Neuron (in vitro differentiated cells): ENCODE measurements at regions not wholly inside any gene's neighbourhood (a gene's known extent, or its start where the extent isn't known, plus 50 kb on each side); places are given as distances from the start of the nearest gene placed in this dataset.
"Not testable (repeated sequence)": the region's sequence is repeated elsewhere in the genome, so short reads cannot be mapped to it uniquely, and the experiment has no call there.

ENCODE experiments used
- H2AFZ ChIP-seq: one replicate; pipeline ENCODE4 v1.6.1; 2013; ENCODE audit warnings: low read depth, mild to moderate bottlenecking, inconsistent platforms, low read length, moderate library complexity
- H3K27me3 ChIP-seq: one replicate; pipeline ENCODE4 v1.6.1; 2013; ENCODE audit warnings: low read length; ENCODE audit not compliant: insufficient read depth
- H3K36me3 ChIP-seq: one replicate; pipeline ENCODE4 v1.6.1; 2013; ENCODE audit warnings: low read length; ENCODE audit not compliant: insufficient read depth
- H3K4me1 ChIP-seq: one replicate; pipeline ENCODE4 v1.6.1; 2013; ENCODE audit warnings: low read length; ENCODE audit not compliant: insufficient read depth
- H3K4me3 ChIP-seq: 2 replicates; pipeline ENCODE4 v1.5.1; 2013; ENCODE audit warnings: mild to moderate bottlenecking, low read length, moderate library complexity
- H3K9me3 ChIP-seq: one replicate; pipeline ENCODE4 v1.6.1; 2013; ENCODE audit warnings: low read length

- no peaks in the 10 kb centered on the region for H3K36me3 ChIP-seq
- H3K27me3 ChIP-seq, result no peaks in the 10 kb centered on the region
- no peaks in the 10 kb centered on the region for H3K4me1 ChIP-seq
- H2AFZ ChIP-seq, result no peak overlapping the region
- no peaks in the 10 kb centered on the region for H3K9me3 ChIP-seq
- no peak overlapping the region for H3K4me3 ChIP-seq
Observed at GRCh38 chr2:59168766-59169165, 927.6 kb upstream of the FANCL start.

- no peak overlapping the region for H3K4me3 ChIP-seq
- H3K27me3 ChIP-seq, result no peaks in the 10 kb centered on the region
- no peaks in the 10 kb centered on the region for H3K4me1 ChIP-seq
- no peak overlapping the region for H2AFZ ChIP-seq
- H3K36me3 ChIP-seq, result no peaks in the 10 kb centered on the region
- no peaks in the 10 kb centered on the region for H3K9me3 ChIP-seq
Observed at GRCh38 chr2:59167514-59167913, 926.4 kb upstream of the FANCL start.

GRCh38 chr2:59157908-59158307, 916.8 kb upstream of the FANCL start:
- not testable (repeated sequence) for H3K36me3 ChIP-seq, H3K4me1 ChIP-seq, H3K4me3 ChIP-seq, H3K27me3 ChIP-seq, H2AFZ ChIP-seq, H3K9me3 ChIP-seq

- H2AFZ ChIP-seq, result no peak overlapping the region
- H3K4me3 ChIP-seq, result no peak overlapping the region
- H3K36me3 ChIP-seq, result no peaks in the 10 kb centered on the region
- H3K4me1 ChIP-seq, result no peaks in the 10 kb centered on the region
- no peaks in the 10 kb centered on the region for H3K27me3 ChIP-seq
- H3K9me3 ChIP-seq, result no peaks in the 10 kb centered on the region
Observed at GRCh38 chr2:59151805-59152204, 910.7 kb upstream of the FANCL start.

- H3K9me3 ChIP-seq, result no peaks in the 10 kb centered on the region
- H3K4me3 ChIP-seq, result no peak overlapping the region
- no peaks in the 10 kb centered on the region for H3K4me1 ChIP-seq
- H3K27me3 ChIP-seq, result no peaks in the 10 kb centered on the region
- no peak overlapping the region for H2AFZ ChIP-seq
- H3K36me3 ChIP-seq, result no peaks in the 10 kb centered on the region
Observed at GRCh38 chr2:59150217-59150849, 909.2 kb upstream of the FANCL start.

GRCh38 chr2:59149271-59149670, 908.1 kb upstream of the FANCL start:
- no peaks in the 10 kb centered on the region for H3K9me3 ChIP-seq
- H3K4me3 ChIP-seq, result no peak overlapping the region

GRCh38 chr2:59112258-59112657, 871.1 kb upstream of the FANCL start:
- Histone ChIP-seq H3K4me1 (no peaks in the 10 kb centered on the region), H3K36me3 (no peaks in the 10 kb centered on the region), H3K9me3 (no peaks in the 10 kb centered on the region), H3K4me3 (no peak overlapping the region), H3K27me3 (no peaks in the 10 kb centered on the region), H2AFZ (no peak overlapping the region)

More at GRCh38 chr2:59149271-59149670, 908.1 kb upstream of the FANCL start:
- no peaks in the 10 kb centered on the region for H3K36me3 ChIP-seq
- H3K27me3 ChIP-seq, result no peaks in the 10 kb centered on the region
- no peak overlapping the region for H2AFZ ChIP-seq
- H3K4me1 ChIP-seq, result no peaks in the 10 kb centered on the region

- H2AFZ ChIP-seq, result no peak overlapping the region
- no peaks in the 10 kb centered on the region for H3K36me3 ChIP-seq
- H3K4me3 ChIP-seq, result no peak overlapping the region
- H3K9me3 ChIP-seq, result peaks cover 4% of the 10 kb centered on the region
- H3K4me1 ChIP-seq, result no peaks in the 10 kb centered on the region
- no peaks in the 10 kb centered on the region for H3K27me3 ChIP-seq
Observed at GRCh38 chr2:59096973-59097372, 855.8 kb upstream of the FANCL start.

GRCh38 chr2:59093571-59093970, 852.4 kb upstream of the FANCL start:
- peaks cover 4% of the 10 kb centered on the region for H3K9me3 ChIP-seq
- H2AFZ ChIP-seq, result no peak overlapping the region
- no peaks in the 10 kb centered on the region for H3K4me1 ChIP-seq
- no peaks in the 10 kb centered on the region for H3K27me3 ChIP-seq
- no peaks in the 10 kb centered on the region for H3K36me3 ChIP-seq
- no peak overlapping the region for H3K4me3 ChIP-seq

- H3K9me3 ChIP-seq, result no peaks in the 10 kb centered on the region
- no peak overlapping the region for H3K4me3 ChIP-seq
- H2AFZ ChIP-seq, result no peak overlapping the region
- no peaks in the 10 kb centered on the region for H3K36me3 ChIP-seq
- H3K27me3 ChIP-seq, result no peaks in the 10 kb centered on the region
- no peaks in the 10 kb centered on the region for H3K4me1 ChIP-seq
Observed at GRCh38 chr2:59084326-59084725, 843.2 kb upstream of the FANCL start.

GRCh38 chr2:59083075-59083828, 842.1 kb upstream of the FANCL start:
- Histone ChIP-seq H3K9me3 (no peaks in the 10 kb centered on the region), H2AFZ (no peak overlapping the region), H3K36me3 (no peaks in the 10 kb centered on the region), H3K4me3 (no peak overlapping the region), H3K27me3 (no peaks in the 10 kb centered on the region), H3K4me1 (no peaks in the 10 kb centered on the region)

GRCh38 chr2:59082657-59083056, 841.5 kb upstream of the FANCL start:
- Histone ChIP-seq H3K36me3 (no peaks in the 10 kb centered on the region), H3K9me3 (no peaks in the 10 kb centered on the region), H3K4me1 (peaks cover 5% of the 10 kb centered on the region), H3K27me3 (no peaks in the 10 kb centered on the region), H2AFZ (no peak overlapping the region), H3K4me3 (no peak overlapping the region)

GRCh38 chr2:59080451-59081181, 839.5 kb upstream of the FANCL start:
- H3K4me3 ChIP-seq, result no peak overlapping the region
- no peaks in the 10 kb centered on the region for H3K27me3 ChIP-seq
- H2AFZ ChIP-seq, result no peak overlapping the region
- no peaks in the 10 kb centered on the region for H3K9me3 ChIP-seq
- H3K36me3 ChIP-seq, result no peaks in the 10 kb centered on the region
- H3K4me1 ChIP-seq, result peaks cover 11% of the 10 kb centered on the region
